SK-N-SH (cell line): ENCODE measurements at regions not wholly inside any gene's neighbourhood (a gene's known extent, or its start where the extent isn't known, plus 50 kb on each side); places are given as distances from the start of the nearest gene placed in this dataset.

Experiments used
- CTCF ChIP-seq: fragments of 200-600 bp; sonication (generic); IDR thresholded peaks from 2 replicates; pipeline ENCODE4 v1.6.1; 2017; ENCODE audit warnings: antibody characterized with exemption, mild to moderate bottlenecking, moderate library complexity
- GATA2 ChIP-seq: sonication (generic); formaldehyde crosslinking; IDR thresholded peaks from 2 replicates; pipeline ENCODE4 v1.5.0; 2020; ENCODE audit warnings: mild to moderate bottlenecking, missing genetic modification reagents
- MAX ChIP-seq: IDR thresholded peaks from 2 replicates; pipeline ENCODE4 v1.4.0; 2012; ENCODE audit warnings: low read depth
- MXI1 ChIP-seq: IDR thresholded peaks from 2 replicates; pipeline ENCODE4 v1.6.1; 2012; ENCODE audit warnings: mild to moderate bottlenecking, low read depth, low read length, improper control_type of control experiment
- SIN3A ChIP-seq: IDR thresholded peaks from 2 replicates; pipeline ENCODE4 v1.6.1; 2012; ENCODE audit warnings: low read depth, mild to moderate bottlenecking, low read length, moderate library complexity, borderline replicate concordance
- USF2 ChIP-seq: fragments of 150-350 bp; IDR thresholded peaks from 2 replicates; pipeline ENCODE4 v1.6.1; 2017; ENCODE audit warnings: antibody characterized with exemption, low read length, low read depth, borderline replicate concordance

GRCh38 chr7:26042237-26042636, 109.8 kb upstream of the NFE2L3 start:
- TF ChIP-seq CTCF (no peak), MXI1 (no peak), SIN3A (no peak), MAX (no peak), GATA2 (CRISPR knock-in tag) (no peak), USF2 (no peak)
